ENCODE measurements at regions not wholly inside any gene's neighbourhood (a gene's known extent, or its start where the extent isn't known, plus 50 kb on each side); places are given as distances from the start of the nearest gene placed in this dataset.

DNA sequence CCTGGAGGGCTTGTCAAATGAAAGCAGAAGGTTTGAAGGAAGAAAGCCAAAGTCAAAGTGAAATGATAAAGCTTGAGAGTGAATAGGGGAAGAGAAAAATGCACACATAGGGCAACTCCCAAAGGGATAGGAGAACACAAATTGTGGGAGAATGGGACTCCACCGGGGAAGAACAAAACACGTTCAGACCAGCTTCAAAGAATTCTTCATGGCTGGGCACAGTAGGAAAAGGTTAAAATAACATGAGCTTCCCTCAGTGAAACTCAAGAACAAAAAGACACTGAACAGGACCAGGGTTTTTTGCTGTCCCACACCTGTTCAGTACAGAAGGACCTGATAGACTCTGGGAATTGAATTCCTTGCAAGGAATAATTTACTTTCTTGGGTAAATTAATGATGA is 123.1 kb upstream of the NCKAP5 start:
- no peaks in the 10 kb centered on the region for H3K4me1 ChIP-seq
- 54 to 69% methylated on average over 2 of the region's 2 CpGs for WGBS, 2 donors

DNA sequence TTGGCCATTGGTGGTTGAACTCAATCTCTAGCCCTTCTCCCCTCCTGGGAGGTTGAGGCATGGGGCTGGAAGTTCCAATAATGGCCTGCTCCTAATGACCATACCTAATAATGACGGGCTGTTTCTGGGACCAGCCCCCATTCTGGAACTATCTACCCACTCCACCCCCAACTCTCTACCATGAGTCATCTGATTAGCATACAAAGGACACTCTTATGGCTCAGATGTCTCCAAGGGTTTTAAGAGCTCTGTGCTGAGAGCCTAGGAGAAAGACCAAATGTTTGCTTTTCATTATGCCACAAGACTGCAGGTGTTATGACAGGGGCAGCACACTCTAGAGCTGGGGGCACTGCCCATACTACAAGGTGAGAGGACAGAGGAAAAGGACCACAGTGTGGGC is 137.0 kb upstream of the NCKAP5 start:
- intact Hi-C loops (cut with DNase I), result no loop called here
- Histone ChIP-seq H3K27ac (no peak overlapping the region), H3K27me3 (no peaks in the 10 kb centered on the region), H3K4me3 (replicated peaks in 1 of 3) (no peak overlapping the region), H3K4me1 (no peaks in the 10 kb centered on the region), H3K36me3 (no peaks in the 10 kb centered on the region), H3K9me3 (no peaks in the 10 kb centered on the region)
- no peak for DNase-seq
- TF ChIP-seq, protein P1, sequence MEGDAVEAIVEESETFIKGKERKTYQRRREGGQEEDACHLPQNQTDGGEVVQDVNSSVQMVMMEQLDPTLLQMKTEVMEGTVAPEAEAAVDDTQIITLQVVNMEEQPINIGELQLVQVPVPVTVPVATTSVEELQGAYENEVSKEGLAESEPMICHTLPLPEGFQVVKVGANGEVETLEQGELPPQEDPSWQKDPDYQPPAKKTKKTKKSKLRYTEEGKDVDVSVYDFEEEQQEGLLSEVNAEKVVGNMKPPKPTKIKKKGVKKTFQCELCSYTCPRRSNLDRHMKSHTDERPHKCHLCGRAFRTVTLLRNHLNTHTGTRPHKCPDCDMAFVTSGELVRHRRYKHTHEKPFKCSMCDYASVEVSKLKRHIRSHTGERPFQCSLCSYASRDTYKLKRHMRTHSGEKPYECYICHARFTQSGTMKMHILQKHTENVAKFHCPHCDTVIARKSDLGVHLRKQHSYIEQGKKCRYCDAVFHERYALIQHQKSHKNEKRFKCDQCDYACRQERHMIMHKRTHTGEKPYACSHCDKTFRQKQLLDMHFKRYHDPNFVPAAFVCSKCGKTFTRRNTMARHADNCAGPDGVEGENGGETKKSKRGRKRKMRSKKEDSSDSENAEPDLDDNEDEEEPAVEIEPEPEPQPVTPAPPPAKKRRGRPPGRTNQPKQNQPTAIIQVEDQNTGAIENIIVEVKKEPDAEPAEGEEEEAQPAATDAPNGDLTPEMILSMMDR (IDR thresholded peaks at IDR 0.05), result no peak
- no peak for TF ChIP-seq POLR2A (IDR thresholded peaks at IDR 0.05)
- 50 to 70% methylated on average over 1 of the region's 1 CpG for WGBS, 2 donors

More for the DNA sequence above, 123.1 kb upstream of the NCKAP5 start:
- DNase-seq, result no peak
- H3K9me3 ChIP-seq, result no peaks in the 10 kb centered on the region
- no peak overlapping the region for H3K27ac ChIP-seq
- TF ChIP-seq POLR2A (IDR thresholded peaks at IDR 0.05), result no peak
- TF ChIP-seq, protein P1 (IDR thresholded peaks at IDR 0.05), result no peak
- H3K27me3 ChIP-seq, result no peaks in the 10 kb centered on the region
- intact Hi-C loops (cut with DNase I), result no loop called here
- H3K4me3 ChIP-seq (replicated peaks in 1 of 3), result no peak overlapping the region
- H3K36me3 ChIP-seq, result no peaks in the 10 kb centered on the region

- WGBS, 2 donors, result 93 to 94% methylated on average over 3 of the region's 3 CpGs
- Histone ChIP-seq H3K9me3 (no peaks in the 10 kb centered on the region), H3K27me3 (no peaks in the 10 kb centered on the region), H3K27ac (no peak overlapping the region), H3K36me3 (no peaks in the 10 kb centered on the region), H3K4me3 (replicated peaks in 1 of 3) (no peak overlapping the region), H3K4me1 (no peaks in the 10 kb centered on the region)
- no peak for DNase-seq
- intact Hi-C loops (cut with DNase I), result no loop called here
- TF ChIP-seq POLR2A (IDR thresholded peaks at IDR 0.05), result no peak
- TF ChIP-seq, protein P1 (IDR thresholded peaks at IDR 0.05), result no peak
These were observed 142.3 kb upstream of the NCKAP5 start for GRCh38 chr2:133710613-133711012.

DNA sequence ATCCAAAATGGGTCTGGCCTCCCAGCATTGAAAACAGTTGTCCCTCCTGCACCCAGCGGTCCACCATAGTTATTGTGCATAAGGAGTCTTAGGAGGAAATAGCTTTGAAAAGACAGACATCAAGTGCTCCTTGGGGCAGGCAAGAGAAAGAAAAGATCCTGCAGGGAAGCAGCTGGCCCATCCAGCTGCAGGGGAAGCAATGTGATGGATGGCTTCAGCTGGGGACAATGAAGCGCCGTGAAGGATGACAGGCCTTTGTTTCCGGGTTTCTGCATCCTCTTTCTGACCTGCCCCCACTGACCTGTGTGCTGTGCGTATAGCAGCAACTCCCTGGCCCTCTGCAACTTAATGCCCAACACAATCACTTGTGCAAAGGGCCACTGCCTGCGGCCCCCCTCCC is 142.9 kb upstream of the NCKAP5 start:
- H3K4me1 ChIP-seq, result no peaks in the 10 kb centered on the region
- WGBS, 2 donors, result 62 to 63% methylated on average over 6 of the region's 6 CpGs
- H3K9me3 ChIP-seq, result no peaks in the 10 kb centered on the region
- TF ChIP-seq POLR2A (IDR thresholded peaks at IDR 0.05), result no peak
- TF ChIP-seq, protein P1 (IDR thresholded peaks at IDR 0.05), result no peak
- H3K4me3 ChIP-seq (replicated peaks in 1 of 3), result no peak overlapping the region
- DNase-seq, result no peak
- H3K27ac ChIP-seq, result no peak overlapping the region
- intact Hi-C loops (cut with DNase I), result no loop called here
- H3K27me3 ChIP-seq, result no peaks in the 10 kb centered on the region
- no peaks in the 10 kb centered on the region for H3K36me3 ChIP-seq

- WGBS, 2 donors, result 86 to 91% methylated on average over 6 of the region's 6 CpGs
- Histone ChIP-seq H3K27ac (no peak overlapping the region), H3K9me3 (no peaks in the 10 kb centered on the region), H3K27me3 (no peaks in the 10 kb centered on the region), H3K36me3 (no peaks in the 10 kb centered on the region), H3K4me3 (replicated peaks in 1 of 3) (no peak overlapping the region), H3K4me1 (no peaks in the 10 kb centered on the region)
- intact Hi-C loops (cut with DNase I), result no loop called here
- DNase-seq, result no peak
- no peak for TF ChIP-seq POLR2A (IDR thresholded peaks at IDR 0.05)
- TF ChIP-seq, protein P1 (IDR thresholded peaks at IDR 0.05), result no peak
These were observed 143.5 kb upstream of the NCKAP5 start for GRCh38 chr2:133711806-133712205.
